SU-DHL-6 (cell line): ENCODE measurements at regions not wholly inside any gene's neighbourhood (a gene's known extent, or its start where the extent isn't known, plus 50 kb on each side); places are given as distances from the start of the nearest gene placed in this dataset.

ENCODE experiments used
- CTCF ChIP-seq: fragments of 200-600 bp; sonication (generic); IDR thresholded peaks from one replicate; pipeline ENCODE4 v1.5.1; 2017; ENCODE audit warnings: antibody characterized with exemption, mild to moderate bottlenecking, low read length, moderate library complexity; ENCODE audit not compliant: insufficient read depth, poor library complexity, severe bottlenecking
- EZH2phosphoT487 ChIP-seq: fragments of 200-600 bp; sonication (generic), shearing (Covaris generic); conservative IDR thresholded peaks from 2 replicates; pipeline ENCODE4 v1.6.1; 2018; ENCODE audit warnings: mild to moderate bottlenecking, antibody characterized with exemption, low read length, moderate library complexity, mixed read lengths

GRCh38 chr15:94889153-94889552 lies 657.8 kb downstream of the MCTP2 start:
- no peak for TF ChIP-seq CTCF
- TF ChIP-seq EZH2phosphoT487 = no peak
